CD14-positive monocyte (primary cell): ENCODE measurements at regions not wholly inside any gene's neighbourhood (a gene's known extent, or its start where the extent isn't known, plus 50 kb on each side); places are given as distances from the start of the nearest gene placed in this dataset.

ENCODE experiments used
- DNase-seq, 3 donors: peaks; one replicate each; pipeline ENCODE4 v3.0.0-alpha.2; 2011 to 2022
- H2AFZ ChIP-seq: 2 replicates; pipeline ENCODE4 v1.6.0; 2012; ENCODE audit warnings: mild to moderate bottlenecking, low read depth, low read length, inconsistent platforms; ENCODE audit not compliant: insufficient read depth, poor library complexity, severe bottlenecking
- H3K27ac ChIP-seq, 2 donors: 1 replicate in 1 of 2; 2 replicates in 1 of 2; pipeline ENCODE4 v1.5.1; 2012 to 2013; ENCODE audit warnings: low read length in 2 of 2, control low read depth in 1 of 2, inconsistent platforms in 1 of 2, low read depth in 1 of 2, mild to moderate bottlenecking in 1 of 2
- H3K27me3 ChIP-seq, 2 donors: one replicate each; pipeline versions ENCODE4 v1.6.0 to v1.6.1; 2011 to 2013; ENCODE audit warnings: low read length in 2 of 2; ENCODE audit not compliant: control insufficient read depth in 2 of 2, insufficient read depth in 2 of 2
- H3K36me3 ChIP-seq, 2 donors: replicated peaks in 1 of 2; 1 replicate in 1 of 2; 2 replicates in 1 of 2; pipeline versions ENCODE4 v1.5.1 to v1.6.1; 2012 to 2013; ENCODE audit warnings: low read length in 2 of 2, control low read depth in 1 of 2, inconsistent platforms in 1 of 2, mild to moderate bottlenecking in 1 of 2; ENCODE audit not compliant: insufficient read depth in 2 of 2, control insufficient read depth in 1 of 2
- H3K4me1 ChIP-seq, 2 donors: 1 replicate in 1 of 2; 2 replicates in 1 of 2; pipeline versions ENCODE4 v1.5.1 to v1.6.1; 2012 to 2013; ENCODE audit warnings: low read length in 2 of 2, control low read depth in 1 of 2, inconsistent platforms in 1 of 2, mild to moderate bottlenecking in 1 of 2, moderate library complexity in 1 of 2; ENCODE audit not compliant: insufficient read depth in 2 of 2, control insufficient read depth in 1 of 2
- H3K4me2 ChIP-seq: replicated peaks from 2 replicates; pipeline ENCODE3; 2012; ENCODE audit warnings: low read length, moderate library complexity, mild to moderate bottlenecking; ENCODE audit not compliant: poor library complexity, severe bottlenecking; ENCODE audit errors: extremely low read depth
- H3K4me3 ChIP-seq, 3 experiments: fragments of 200-600 bp in 1 of 3; sonication (generic) in 1 of 3; replicated peaks in 1 of 3; 1 replicate in 2 of 3; 2 replicates in 1 of 3; pipeline ENCODE4 v1.5.1; 2011 to 2013; ENCODE audit warnings: low read length in 3 of 3, mild to moderate bottlenecking in 3 of 3, control low read depth in 2 of 3, low read depth in 2 of 3, inconsistent platforms in 1 of 3, moderate library complexity in 1 of 3
- H3K79me2 ChIP-seq: 2 replicates; pipeline ENCODE4 v1.6.0; 2012; ENCODE audit warnings: mild to moderate bottlenecking, control low read depth, inconsistent platforms, low read length, moderate library complexity; ENCODE audit not compliant: insufficient read depth
- H3K9ac ChIP-seq: 2 replicates; pipeline ENCODE4 v1.6.0; 2017; ENCODE audit warnings: low read length, mild to moderate bottlenecking; ENCODE audit not compliant: insufficient read depth, poor library complexity, severe bottlenecking
- H3K9me3 ChIP-seq, 2 donors: replicated peaks in 1 of 2; 1 replicate in 1 of 2; 2 replicates in 1 of 2; pipeline versions ENCODE4 v1.5.1 to v1.6.1; 2012 to 2013; ENCODE audit warnings: low read length in 2 of 2, control low read depth in 1 of 2; ENCODE audit not compliant: control insufficient read depth in 1 of 2, insufficient read depth in 1 of 2
- H4K20me1 ChIP-seq: 2 replicates; pipeline ENCODE4 v1.6.0; 2012; ENCODE audit warnings: mild to moderate bottlenecking, low read length, control low read depth, moderate library complexity; ENCODE audit not compliant: insufficient read depth
- H3K27ac Mint-ChIP-seq, 7 donors: one replicate each; pipeline ENCODE4 v1.8.0; 2020; ENCODE audit warnings: mild to moderate bottlenecking in 7 of 7, mixed read lengths in 7 of 7, moderate library complexity in 6 of 7, inconsistent platforms in 2 of 7
- H3K27me3 Mint-ChIP-seq, 3 donors: one replicate each; pipeline ENCODE4 v1.8.0; 2021 to 2022; ENCODE audit warnings: low read depth in 3 of 3, mild to moderate bottlenecking in 3 of 3, mixed read lengths in 3 of 3, moderate library complexity in 3 of 3, inconsistent platforms in 1 of 3
- H3K36me3 Mint-ChIP-seq, 2 donors: one replicate each; pipeline ENCODE4 v1.8.0; 2020; ENCODE audit warnings: mixed read lengths in 2 of 2, inconsistent platforms in 1 of 2, mild to moderate bottlenecking in 1 of 2
- H3K4me1 Mint-ChIP-seq: one replicate; pipeline ENCODE4 v1.8.0; 2020; ENCODE audit warnings: mild to moderate bottlenecking, mixed read lengths
- H3K4me3 Mint-ChIP-seq, 2 donors: one replicate each; pipeline ENCODE4 v1.8.0; 2020; ENCODE audit warnings: mild to moderate bottlenecking in 2 of 2, mixed read lengths in 2 of 2, moderate library complexity in 1 of 2
- H3K9me3 Mint-ChIP-seq, 7 donors: one replicate each; pipeline ENCODE4 v1.8.0; 2020 to 2022; ENCODE audit warnings: mixed read lengths in 7 of 7, mild to moderate bottlenecking in 6 of 7, moderate library complexity in 6 of 7, inconsistent platforms in 2 of 7
- WGBS: methylation state at CpG from one replicate; pipeline ENCODE4 v1.1.5; 2013; ENCODE audit warnings: missing lambda C conversion rate; ENCODE audit not compliant: insufficient coverage; 5-methylcytosine and 5-hydroxymethylcytosine counted together
- intact Hi-C, 2 donors: fragments of 100-400 bp; cut with micrococcal nuclease; formaldehyde crosslinking; loops; one replicate each; pipeline versions ENCODE4 v1.15.0 to v1.15.1; 2023
- TF ChIP-seq, protein P1 (sequence below): fragments of 200-600 bp; IDR thresholded peaks from one replicate; pipeline ENCODE4 v1.8.0; 2022; ENCODE audit warnings: antibody characterized with exemption, mild to moderate bottlenecking

- H3K36me3 Mint-ChIP-seq = no peaks in the 10 kb centered on the region
- Histone ChIP-seq H3K27ac (no peak overlapping the region), H3K4me1 (no peaks in the 10 kb centered on the region), H3K36me3 (no peaks in the 10 kb centered on the region), H3K4me2 (no peak overlapping the region), H2AFZ (no peak overlapping the region), H3K27me3 (no peaks in the 10 kb centered on the region), H3K4me3 (no peak overlapping the region), H3K9me3 (peaks cover 0 to 12% of the 10 kb centered on the region in 2 donors), H3K79me2 (no peaks in the 10 kb centered on the region), H4K20me1 (no peaks in the 10 kb centered on the region), H3K9ac (no peak overlapping the region)
- no peaks in the 10 kb centered on the region for H3K4me1 Mint-ChIP-seq
- TF ChIP-seq, protein P1, sequence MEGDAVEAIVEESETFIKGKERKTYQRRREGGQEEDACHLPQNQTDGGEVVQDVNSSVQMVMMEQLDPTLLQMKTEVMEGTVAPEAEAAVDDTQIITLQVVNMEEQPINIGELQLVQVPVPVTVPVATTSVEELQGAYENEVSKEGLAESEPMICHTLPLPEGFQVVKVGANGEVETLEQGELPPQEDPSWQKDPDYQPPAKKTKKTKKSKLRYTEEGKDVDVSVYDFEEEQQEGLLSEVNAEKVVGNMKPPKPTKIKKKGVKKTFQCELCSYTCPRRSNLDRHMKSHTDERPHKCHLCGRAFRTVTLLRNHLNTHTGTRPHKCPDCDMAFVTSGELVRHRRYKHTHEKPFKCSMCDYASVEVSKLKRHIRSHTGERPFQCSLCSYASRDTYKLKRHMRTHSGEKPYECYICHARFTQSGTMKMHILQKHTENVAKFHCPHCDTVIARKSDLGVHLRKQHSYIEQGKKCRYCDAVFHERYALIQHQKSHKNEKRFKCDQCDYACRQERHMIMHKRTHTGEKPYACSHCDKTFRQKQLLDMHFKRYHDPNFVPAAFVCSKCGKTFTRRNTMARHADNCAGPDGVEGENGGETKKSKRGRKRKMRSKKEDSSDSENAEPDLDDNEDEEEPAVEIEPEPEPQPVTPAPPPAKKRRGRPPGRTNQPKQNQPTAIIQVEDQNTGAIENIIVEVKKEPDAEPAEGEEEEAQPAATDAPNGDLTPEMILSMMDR = no peak
- H3K9me3 Mint-ChIP-seq = peaks cover 0 to 3% (median 2%) of the 10 kb centered on the region in 7 donors
- no peaks in the 10 kb centered on the region for H3K27me3 Mint-ChIP-seq
- H3K27ac Mint-ChIP-seq = no peak overlapping the region
- H3K4me3 Mint-ChIP-seq = no peak overlapping the region
- no peak for DNase-seq
- intact Hi-C loops = no loop called here
Measured at GRCh38 chr16:63904182-63904581, 1217.7 kb downstream of the CDH11 start.

DNA sequence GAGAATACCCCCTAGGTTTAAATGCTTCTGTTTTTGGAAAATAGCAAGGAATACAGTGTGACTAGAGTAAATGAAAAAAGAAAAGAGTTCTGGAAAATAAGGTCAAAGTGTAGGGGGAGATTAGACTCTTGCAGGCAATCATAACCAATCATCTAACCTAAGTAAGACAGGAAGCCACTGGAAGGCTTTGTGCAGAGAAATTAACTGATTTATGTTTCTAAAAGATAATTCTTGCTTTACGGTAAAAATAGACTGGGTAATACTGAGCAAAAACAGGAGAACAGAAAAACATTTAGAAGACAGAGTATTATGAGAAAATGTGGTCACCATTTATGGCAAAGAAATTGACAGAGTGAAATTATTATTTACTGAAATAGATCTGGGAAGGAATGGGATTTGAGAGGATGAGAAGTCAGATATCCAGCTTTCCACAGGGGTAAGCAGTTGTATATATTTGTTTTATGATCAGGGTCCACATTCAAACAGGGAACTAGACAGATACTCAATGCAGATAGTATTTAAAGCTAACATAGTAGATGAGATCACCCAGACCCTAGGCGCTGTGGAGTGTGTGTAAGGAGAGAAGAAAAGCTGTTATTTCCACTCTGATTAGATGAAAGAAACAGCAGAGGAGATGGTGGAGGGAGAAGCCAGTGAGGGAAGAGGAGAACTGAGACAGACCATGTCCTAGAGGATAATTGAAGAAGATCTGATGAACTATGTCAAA lies 1225.3 kb downstream of the CDH11 start:
- H3K4me3 ChIP-seq = no peak overlapping the region
- no peaks in the 10 kb centered on the region for H3K36me3 ChIP-seq
- H3K9me3 Mint-ChIP-seq = peaks cover 0 to 2% (median 0%) of the 10 kb centered on the region in 7 donors
- no peaks in the 10 kb centered on the region for H3K27me3 ChIP-seq
- no peak overlapping the region for H3K9ac ChIP-seq
- H3K4me2 ChIP-seq = no peak overlapping the region
- no peaks in the 10 kb centered on the region for H3K4me1 ChIP-seq
- 100% methylated on average over 1 of the region's 2 CpGs for WGBS
- H3K4me3 Mint-ChIP-seq = no peak overlapping the region
- H3K27me3 Mint-ChIP-seq = no peaks in the 10 kb centered on the region
- H3K79me2 ChIP-seq = no peaks in the 10 kb centered on the region
- no peaks in the 10 kb centered on the region for H3K4me1 Mint-ChIP-seq
- TF ChIP-seq, protein P1 = no peak
- no peak overlapping the region for H3K27ac ChIP-seq
- H3K9me3 ChIP-seq = no peaks in the 10 kb centered on the region
- H4K20me1 ChIP-seq = no peaks in the 10 kb centered on the region
- DNase-seq = no peak
- no peak overlapping the region for H3K27ac Mint-ChIP-seq
- intact Hi-C loops = no loop called here
- H3K36me3 Mint-ChIP-seq = no peaks in the 10 kb centered on the region
- H2AFZ ChIP-seq = no peak overlapping the region
